Tibial nerve (tissue), 4 donors: ENCODE measurements at regions not wholly inside any gene's neighbourhood (a gene's known extent, or its start where the extent isn't known, plus 50 kb on each side); places are given as distances from the start of the nearest gene placed in this dataset.

Source experiments
- DNase-seq, 2 donors: peaks; one replicate each; pipeline ENCODE4 v3.0.0-alpha.2; 2019; ENCODE audit warnings: low spot score in 2 of 2
- H3K27ac ChIP-seq, 4 donors: fragments of 200-600 bp; sonication (generic) in 3 of 4; one replicate each; pipeline ENCODE4 v1.5.1; 2017 to 2019; ENCODE audit warnings: mild to moderate bottlenecking in 1 of 4
- H3K27me3 ChIP-seq, 2 donors: fragments of 200-600 bp; sonication (generic) in 1 of 2; one replicate each; pipeline versions ENCODE4 v1.5.1 to v1.6.0; 2017 to 2019
- H3K36me3 ChIP-seq, 3 donors: fragments of 200-600 bp; sonication (generic); one replicate each; pipeline ENCODE4 v1.5.1; 2018 to 2019
- H3K4me1 ChIP-seq, 4 donors: fragments of 200-600 bp; sonication (generic) in 3 of 4; one replicate each; pipeline ENCODE4 v1.5.1; 2017 to 2019
- H3K4me3 ChIP-seq, 4 donors: fragments of 200-600 bp; sonication (generic) in 3 of 4; one replicate each; pipeline ENCODE4 v1.5.1; 2017 to 2019; ENCODE audit warnings: mild to moderate bottlenecking in 1 of 4, moderate library complexity in 1 of 4
- H3K9me3 ChIP-seq, 4 donors: fragments of 200-600 bp; sonication (generic) in 3 of 4; one replicate each; pipeline ENCODE4 v1.5.1; 2017 to 2019
- CTCF ChIP-seq, 5 experiments: fragments of 200-600 bp in 3 of 5; fragments of 450-650 bp in 2 of 5; sonication (generic) in 3 of 5; IDR thresholded peaks; one replicate each; pipeline ENCODE4 v1.5.1; 2016 to 2019; ENCODE audit warnings: antibody characterized with exemption in 5 of 5, mild to moderate bottlenecking in 3 of 5, moderate library complexity in 2 of 5
- EP300 ChIP-seq, 2 donors: sonication (generic); formaldehyde crosslinking; IDR thresholded peaks; one replicate each; pipeline ENCODE4 v1.6.1; 2017; ENCODE audit warnings: antibody characterized with exemption in 2 of 2, mild to moderate bottlenecking in 1 of 2
- POLR2A ChIP-seq, 2 donors: fragments of 450-650 bp; IDR thresholded peaks; one replicate each; pipeline ENCODE4 v1.6.1; 2017; ENCODE audit warnings: antibody characterized with exemption in 2 of 2, mild to moderate bottlenecking in 2 of 2, moderate library complexity in 2 of 2
- WGBS, 2 donors: methylation state at CpG; one replicate each; pipeline ENCODE4 v1.1.5; 2018; 5-methylcytosine and 5-hydroxymethylcytosine counted together

GRCh38 chr2:125037135-125037653, 1012.1 kb downstream of the CNTNAP5 start:
- whole genome bisulfite sequencing, 2 donors, result 88 to 96% methylated on average over 21 of the region's 22 CpGs
- no peaks in the 10 kb centered on the region for H3K36me3 ChIP-seq
- no peak overlapping the region for H3K4me3 ChIP-seq
- no peak overlapping the region for H3K27ac ChIP-seq
- H3K27me3 ChIP-seq, result no peaks in the 10 kb centered on the region
- no peak for DNase-seq
- TF ChIP-seq CTCF (IDR thresholded peaks at IDR 0.05) (no peak), POLR2A (IDR thresholded peaks at IDR 0.05) (no peak), EP300 (IDR thresholded peaks at IDR 0.05) (no peak)
- H3K9me3 ChIP-seq, result peaks cover 0 to 9% (median 0%) of the 10 kb centered on the region in 4 donors
- no peaks in the 10 kb centered on the region for H3K4me1 ChIP-seq

- DNase-seq, result no peak
- no peaks in the 10 kb centered on the region for H3K27me3 ChIP-seq
- H3K4me1 ChIP-seq, result no peaks in the 10 kb centered on the region
- no peak overlapping the region for H3K27ac ChIP-seq
- WGBS, 2 donors, result 65 to 67% methylated on average over 2 of the region's 2 CpGs
- TF ChIP-seq POLR2A (IDR thresholded peaks at IDR 0.05), result no peak
- no peak for TF ChIP-seq CTCF (IDR thresholded peaks at IDR 0.05)
- TF ChIP-seq EP300 (IDR thresholded peaks at IDR 0.05), result no peak
- H3K4me3 ChIP-seq, result no peak overlapping the region
- H3K9me3 ChIP-seq, result no peaks in the 10 kb centered on the region
- H3K36me3 ChIP-seq, result no peaks in the 10 kb centered on the region
Measured at GRCh38 chr2:125041846-125042245, 1016.8 kb downstream of the CNTNAP5 start.

DNA sequence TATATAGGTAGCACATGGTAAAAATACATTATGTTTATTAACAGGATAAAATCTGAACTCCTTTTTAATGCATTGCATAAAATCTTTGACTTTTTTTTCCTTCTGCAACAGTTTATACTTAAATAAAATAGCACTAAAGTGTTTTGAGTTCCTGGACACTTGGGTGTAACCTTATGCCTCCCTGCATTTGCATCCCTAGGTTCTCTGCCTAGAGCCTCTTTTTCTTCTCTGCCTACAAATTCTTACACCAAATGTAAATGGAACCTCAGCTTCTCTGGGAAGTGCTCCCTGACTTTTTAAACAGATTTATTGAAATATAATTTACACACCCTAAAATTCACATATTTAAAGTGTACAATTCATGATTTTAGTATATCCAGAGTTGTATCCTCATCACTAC, 1017.6 kb downstream of the CNTNAP5 start:
- H3K9me3 ChIP-seq, result no peaks in the 10 kb centered on the region
- no peak overlapping the region for H3K27ac ChIP-seq
- no peak for DNase-seq
- H3K36me3 ChIP-seq, result no peaks in the 10 kb centered on the region
- no peak overlapping the region for H3K4me3 ChIP-seq
- H3K4me1 ChIP-seq, result no peaks in the 10 kb centered on the region
- H3K27me3 ChIP-seq, result no peaks in the 10 kb centered on the region
- no peak for TF ChIP-seq POLR2A (IDR thresholded peaks at IDR 0.05)

DNA sequence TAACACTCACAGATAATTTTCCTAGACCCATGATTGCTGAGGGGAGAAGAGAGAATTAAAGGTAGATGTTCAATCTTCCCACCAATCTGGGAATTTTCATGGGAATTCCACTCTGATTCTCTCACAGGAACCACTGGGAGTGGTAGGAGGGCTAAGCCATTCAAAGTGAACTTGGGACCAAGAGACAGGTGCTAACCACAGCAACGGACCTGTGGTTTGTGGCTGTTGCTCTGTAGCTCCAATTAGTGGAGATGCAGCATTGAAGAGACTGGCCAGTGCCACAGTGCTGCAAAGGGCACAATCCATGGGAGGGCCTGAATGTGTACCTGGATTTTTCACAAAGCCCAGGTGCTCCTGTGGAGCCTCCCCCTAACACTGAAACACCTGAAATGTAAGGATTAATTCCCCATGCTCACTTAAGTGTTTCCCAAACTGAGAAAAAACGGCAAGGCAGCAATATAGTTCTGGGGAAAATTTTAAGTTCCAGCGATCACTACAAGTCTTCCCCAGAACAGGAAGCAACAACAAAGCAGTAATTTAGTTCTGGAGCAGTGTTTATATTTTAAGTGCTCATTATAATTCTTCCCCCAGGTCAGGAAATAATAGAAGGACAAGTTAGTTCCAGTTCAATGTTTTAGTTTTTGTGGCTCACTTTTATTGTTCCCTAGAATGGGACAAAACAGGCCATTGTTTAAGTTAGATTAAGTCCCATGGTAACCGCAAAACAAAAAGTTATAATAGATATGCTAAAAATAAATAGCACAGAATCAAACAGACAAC, 1045.8 kb downstream of the CNTNAP5 start:
- Histone ChIP-seq H3K27ac (no peak overlapping the region), H3K36me3 (no peaks in the 10 kb centered on the region), H3K27me3 (no peaks in the 10 kb centered on the region), H3K4me3 (no peak overlapping the region), H3K9me3 (peaks cover 0 to 17% (median 8%) of the 10 kb centered on the region in 4 donors), H3K4me1 (no peaks in the 10 kb centered on the region)
- TF ChIP-seq EP300 (IDR thresholded peaks at IDR 0.05) (no peak), POLR2A (IDR thresholded peaks at IDR 0.05) (no peak), CTCF (IDR thresholded peaks at IDR 0.05) (no peak)
- 48 to 53% methylated on average over 4 of the region's 4 CpGs for WGBS, 2 donors
- no peak for DNase-seq

- Histone ChIP-seq H3K36me3 (no peaks in the 10 kb centered on the region), H3K4me3 (no peak overlapping the region), H3K27me3 (no peaks in the 10 kb centered on the region), H3K27ac (no peak overlapping the region), H3K4me1 (no peaks in the 10 kb centered on the region), H3K9me3 (peaks cover 0 to 17% (median 8%) of the 10 kb centered on the region in 4 donors)
- DNase-seq, result no peak
- TF ChIP-seq POLR2A (IDR thresholded peaks at IDR 0.05), result no peak
- TF ChIP-seq CTCF (IDR thresholded peaks at IDR 0.05), result no peak
- no peak for TF ChIP-seq EP300 (IDR thresholded peaks at IDR 0.05)
- 96 to 98% methylated on average over 3 of the region's 3 CpGs for WGBS, 2 donors
Measured at GRCh38 chr2:125073440-125073839, 1048.4 kb downstream of the CNTNAP5 start.
